Common myeloid progenitor, CD34-positive (primary cell): ENCODE measurements at regions not wholly inside any gene's neighbourhood (a gene's known extent, or its start where the extent isn't known, plus 50 kb on each side); places are given as distances from the start of the nearest gene placed in this dataset.
A peak's percentile ranks its signal among the peaks of the same experiment; 100 is the strongest.

ENCODE experiments used
- CTCF ChIA-PET: fragments of 350-600 bp; sonication (Branson Sonifier 250); formaldehyde crosslinking; loops from one replicate; lab custom pipeline; 2021; ENCODE audit warnings: antibody characterized with exemption; lab: Charles Lee
- POLR2A ChIA-PET: fragments of 350-600 bp; sonication (Branson Sonifier 250); formaldehyde crosslinking; loops from one replicate; lab custom pipeline; 2021; ENCODE audit warnings: antibody characterized with exemption; lab: Charles Lee
- DNase-seq, 3 donors: peaks; one replicate each; pipeline versions ENCODE4 v3.0.0 to v3.0.0-alpha.2; 2013
- H3K27ac ChIP-seq, 2 experiments: 1 replicate in 1 of 2; 2 replicates in 1 of 2; pipeline ENCODE4 v1.7.0; 2013; ENCODE audit warnings: inconsistent platforms in 2 of 2, low read length in 2 of 2, mild to moderate bottlenecking in 2 of 2, low read depth in 1 of 2, moderate library complexity in 1 of 2; ENCODE audit not compliant: severe bottlenecking in 2 of 2, insufficient read depth in 1 of 2, poor library complexity in 1 of 2
- H3K27me3 ChIP-seq, 5 experiments: replicated peaks in 2 of 5; 1 replicate in 3 of 5; 2 replicates in 2 of 5; pipeline versions ENCODE4 v1.6.1 to v1.7.0; 2013; ENCODE audit warnings: low read length in 4 of 5, mild to moderate bottlenecking in 2 of 5, moderate library complexity in 2 of 5, inconsistent platforms in 1 of 5; ENCODE audit not compliant: insufficient read depth in 5 of 5, control insufficient read depth in 4 of 5
- H3K36me3 ChIP-seq, 4 experiments: 1 replicate in 2 of 4; 2 replicates in 2 of 4; pipeline versions ENCODE4 v1.6.1 to v1.7.0; 2013; ENCODE audit warnings: low read length in 3 of 4, control low read depth in 1 of 4, mild to moderate bottlenecking in 1 of 4; ENCODE audit not compliant: control insufficient read depth in 4 of 4, insufficient read depth in 4 of 4
- H3K4me1 ChIP-seq, 4 experiments: 1 replicate in 3 of 4; 2 replicates in 1 of 4; pipeline versions ENCODE4 v1.6.1 to v1.7.1; 2013; ENCODE audit warnings: low read length in 3 of 4, mild to moderate bottlenecking in 3 of 4, control low read depth in 1 of 4, inconsistent platforms in 1 of 4, moderate library complexity in 1 of 4; ENCODE audit not compliant: control insufficient read depth in 4 of 4, insufficient read depth in 4 of 4; ENCODE audit errors: control extremely low read depth in 1 of 4
- H3K4me3 ChIP-seq, 7 experiments: 1 replicate in 4 of 7; 2 replicates in 3 of 7; pipeline versions ENCODE4 v1.5.1 to v1.7.0; 2013; ENCODE audit warnings: mild to moderate bottlenecking in 7 of 7, low read length in 6 of 7, moderate library complexity in 6 of 7, inconsistent platforms in 2 of 7, low read depth in 2 of 7, control low read depth in 1 of 7; ENCODE audit not compliant: insufficient read depth in 4 of 7, control insufficient read depth in 1 of 7; ENCODE audit errors: extremely low read depth in 1 of 7
- H3K9me3 ChIP-seq, 5 experiments: 1 replicate in 4 of 5; 2 replicates in 1 of 5; pipeline versions ENCODE4 v1.6.1 to v1.7.1; 2013; ENCODE audit warnings: low read length in 4 of 5, mild to moderate bottlenecking in 2 of 5, inconsistent platforms in 1 of 5, low read depth in 1 of 5, moderate library complexity in 1 of 5; ENCODE audit not compliant: control insufficient read depth in 4 of 5, insufficient read depth in 2 of 5; ENCODE audit errors: control extremely low read depth in 1 of 5
- WGBS: methylation state at CpG from one replicate; pipeline ENCODE4 v1.1.5; 2013; ENCODE audit not compliant: insufficient coverage; 5-methylcytosine and 5-hydroxymethylcytosine counted together

- POLR2A ChIA-PET, result no interaction called here
- Histone ChIP-seq H3K4me3 (no peak overlapping the region), H3K27ac (no peak overlapping the region), H3K9me3 (peaks cover 0 to 13% (median 10%) of the 10 kb centered on the region in 5 experiments), H3K36me3 (no peaks in the 10 kb centered on the region), H3K4me1 (no peaks in the 10 kb centered on the region), H3K27me3 (peaks cover 0 to 5% (median 0%) of the 10 kb centered on the region in 5 experiments)
- CTCF ChIA-PET, result no interaction called here
- no CpG with 5 or more reads among the region's 2 CpGs for WGBS
- peak; percentile 13 to 45 (median 35) for DNase-seq
Measured at GRCh38 chr2:898319-898718, 52.3 kb upstream of the SNTG2 start.

GRCh38 chr2:897091-897490, 53.6 kb upstream of the SNTG2 start:
- peaks cover 0 to 13% (median 8%) of the 10 kb centered on the region in 5 experiments for H3K9me3 ChIP-seq
- 100% methylated on average over 1 of the region's 2 CpGs for WGBS
- no peak overlapping the region for H3K4me3 ChIP-seq
- no peaks in the 10 kb centered on the region for H3K4me1 ChIP-seq
- DNase-seq, result no peak
- no peaks in the 10 kb centered on the region for H3K36me3 ChIP-seq
- H3K27me3 ChIP-seq, result peaks cover 0 to 14% (median 0%) of the 10 kb centered on the region in 5 experiments
- H3K27ac ChIP-seq, result no peak overlapping the region
- ChIA-PET CTCF (no interaction called here), POLR2A (no interaction called here)

- peaks cover 0 to 13% (median 0%) of the 10 kb centered on the region in 5 experiments for H3K27me3 ChIP-seq
- WGBS, result 56% methylated on average over 6 of the region's 7 CpGs
- H3K9me3 ChIP-seq, result peaks cover 0 to 11% (median 8%) of the 10 kb centered on the region in 5 experiments
- DNase-seq, result no peak
- no peaks in the 10 kb centered on the region for H3K36me3 ChIP-seq
- POLR2A ChIA-PET, result no interaction called here
- H3K27ac ChIP-seq, result no peak overlapping the region
- no peaks in the 10 kb centered on the region for H3K4me1 ChIP-seq
- no peak overlapping the region for H3K4me3 ChIP-seq
- CTCF ChIA-PET, result no interaction called here
Measured at GRCh38 chr2:893311-893710, 57.3 kb upstream of the SNTG2 start.

GRCh38 chr2:892892-893291, 57.8 kb upstream of the SNTG2 start:
- peaks cover 0 to 11% (median 8%) of the 10 kb centered on the region in 5 experiments for H3K9me3 ChIP-seq
- no peak for DNase-seq
- no peaks in the 10 kb centered on the region for H3K4me1 ChIP-seq
- no peak overlapping the region for H3K27ac ChIP-seq
- H3K4me3 ChIP-seq, result no peak overlapping the region
- POLR2A ChIA-PET, result no interaction called here
- CTCF ChIA-PET, result no interaction called here
- WGBS, result 90% methylated on average over 12 of the region's 13 CpGs
- H3K27me3 ChIP-seq, result peaks cover 0 to 13% (median 0%) of the 10 kb centered on the region in 5 experiments
- H3K36me3 ChIP-seq, result no peaks in the 10 kb centered on the region

- 95% methylated on average over 11 of the region's 11 CpGs for WGBS
- Histone ChIP-seq H3K27ac (no peak overlapping the region), H3K36me3 (no peaks in the 10 kb centered on the region), H3K4me1 (no peaks in the 10 kb centered on the region), H3K27me3 (peaks cover 0 to 13% (median 2%) of the 10 kb centered on the region in 5 experiments), H3K9me3 (peaks cover 0 to 11% (median 8%) of the 10 kb centered on the region in 5 experiments), H3K4me3 (no peak overlapping the region)
- POLR2A ChIA-PET, result no interaction called here
- CTCF ChIA-PET, result no interaction called here
- DNase-seq, result no peak
Measured at GRCh38 chr2:892401-892800, 58.2 kb upstream of the SNTG2 start.

GRCh38 chr2:891734-892133, 58.9 kb upstream of the SNTG2 start:
- no peaks in the 10 kb centered on the region for H3K4me1 ChIP-seq
- POLR2A ChIA-PET, result no interaction called here
- no peaks in the 10 kb centered on the region for H3K36me3 ChIP-seq
- H3K9me3 ChIP-seq, result peaks cover 0 to 7% (median 5%) of the 10 kb centered on the region in 5 experiments
- H3K4me3 ChIP-seq, result no peak overlapping the region
- CTCF ChIA-PET, result no interaction called here
- no peak overlapping the region for H3K27ac ChIP-seq
- no CpG with 5 or more reads among the region's 4 CpGs for WGBS
- peaks cover 0 to 15% (median 3%) of the 10 kb centered on the region in 5 experiments for H3K27me3 ChIP-seq
- no peak for DNase-seq

- Histone ChIP-seq H3K27me3 (peaks cover 0 to 25% (median 3%) of the 10 kb centered on the region in 5 experiments), H3K4me3 (no peak overlapping the region), H3K27ac (no peak overlapping the region), H3K4me1 (no peaks in the 10 kb centered on the region), H3K36me3 (no peaks in the 10 kb centered on the region), H3K9me3 (peaks cover 0 to 3% (median 0%) of the 10 kb centered on the region in 5 experiments)
- no peak for DNase-seq
- CTCF ChIA-PET, result no interaction called here
- POLR2A ChIA-PET, result no interaction called here
- 92% methylated on average over 6 of the region's 6 CpGs for WGBS
Measured at GRCh38 chr2:890791-891190, 59.9 kb upstream of the SNTG2 start.
